GM12878 (cell line): ENCODE measurements at regions not wholly inside any gene's neighbourhood (a gene's known extent, or its start where the extent isn't known, plus 50 kb on each side); places are given as distances from the start of the nearest gene placed in this dataset.

ENCODE experiments used
- ATAC-seq: fragments of 200-7000 bp; cut with Tn5 transposase; 3 replicates; pipeline ENCODE4 v1.9.1; 2020; ENCODE audit warnings: mild to moderate bottlenecking, moderate library complexity
- BruUV-seq: library from RNA; stranded (reverse); fragments of 400-500 nt; replicated peaks from 2 replicates; lab custom pipeline; 2021; lab: Mats Ljungman, UMichigan
- CTCF ChIA-PET: fragments of 300-600 bp; sonication (Branson Sonifier 250); formaldehyde crosslinking; extraction: SDS; loops from one replicate; lab custom pipeline; 2021; ENCODE audit warnings: inconsistent platforms; lab: Yijun Ruan, JAX
- POLR2A ChIA-PET: fragments of 350-600 bp; formaldehyde crosslinking; extraction: SDS; loops from one replicate; lab custom pipeline; 2021; ENCODE audit warnings: inconsistent platforms; lab: Charles Lee
- RAD21 ChIA-PET: fragments of 300-600 bp; sonication (Branson Sonifier 250); formaldehyde crosslinking; loops from one replicate; lab custom pipeline; 2023; ENCODE audit warnings: antibody characterized with exemption; ENCODE audit not compliant: unreplicated experiment; lab: Charles Lee
- SMC1A ChIA-PET: fragments of 300-600 bp; sonication (Branson Sonifier 250); formaldehyde crosslinking; loops from one replicate; lab custom pipeline; 2023; ENCODE audit not compliant: unreplicated experiment, uncharacterized antibody; lab: Charles Lee
- DNase-seq: peaks from one replicate; pipeline ENCODE4 v3.0.0-alpha.2; 2011; ENCODE audit warnings: low read depth, low spot score
- FAIRE-seq: peaks from 3 replicates; lab custom pipeline; 2011; peaks lifted over from hg19 to GRCh38; lab: Jason Lieb, UNC
- H2AFZ ChIP-seq: 2 replicates; pipeline ENCODE4 v1.6.0; 2011; ENCODE audit warnings: low read depth, low read length, control low read depth; ENCODE audit not compliant: control insufficient read depth
- H3K27ac ChIP-seq: 2 replicates; pipeline ENCODE4 v1.5.1; 2011; ENCODE audit warnings: control low read depth; ENCODE audit not compliant: control insufficient read depth, insufficient read depth
- H3K27me3 ChIP-seq, 2 experiments: replicated peaks in 1 of 2; 2 replicates each; pipeline versions ENCODE4 v1.6.0 to v1.6.1; 2011; ENCODE audit warnings: low read length in 1 of 2; ENCODE audit not compliant: control insufficient read depth in 2 of 2, insufficient read depth in 2 of 2
- H3K36me3 ChIP-seq, 2 experiments: 2 replicates each; pipeline ENCODE4 v1.5.1; 2011; ENCODE audit warnings: low read length in 1 of 2; ENCODE audit not compliant: control insufficient read depth in 2 of 2, insufficient read depth in 2 of 2
- H3K4me1 ChIP-seq: 2 replicates; pipeline ENCODE4 v1.6.1; 2011; ENCODE audit warnings: mild to moderate bottlenecking, low read length, moderate library complexity, mixed read lengths; ENCODE audit not compliant: control insufficient read depth, insufficient read depth
- H3K4me2 ChIP-seq: 2 replicates; pipeline ENCODE4 v1.6.0; 2011; ENCODE audit warnings: control low read depth; ENCODE audit not compliant: control insufficient read depth, insufficient read depth
- H3K4me3 ChIP-seq: fragments of 200-600 bp; sonication (generic); 2 replicates; pipeline ENCODE4 v1.5.1; 2016
- H3K79me2 ChIP-seq: 2 replicates; pipeline ENCODE4 v1.6.0; 2011; ENCODE audit warnings: low read length; ENCODE audit not compliant: control insufficient read depth, insufficient read depth
- H3K9ac ChIP-seq: 2 replicates; pipeline ENCODE4 v1.8.0; 2011; ENCODE audit warnings: low read length, control low read depth, mixed read lengths; ENCODE audit not compliant: control insufficient read depth, insufficient read depth
- H3K9me3 ChIP-seq: replicated peaks from 3 replicates; pipeline ENCODE4 v1.5.1; 2011; ENCODE audit warnings: mild to moderate bottlenecking, low read length; ENCODE audit not compliant: control insufficient read depth, insufficient read depth
- H4K20me1 ChIP-seq: 2 replicates; pipeline ENCODE4 v1.6.0; 2011; ENCODE audit not compliant: control insufficient read depth, insufficient read depth
- CBX5 ChIP-seq: sonication (generic); IDR thresholded peaks from 2 replicates; pipeline ENCODE4 v1.6.1; 2016; ENCODE audit warnings: low read depth, moderate library complexity, mild to moderate bottlenecking, inconsistent platforms
- CEBPB ChIP-seq, 2 experiments: fragments of 150-350 bp in 1 of 2; IDR thresholded peaks; 2 replicates each; pipeline ENCODE4 v1.6.1; 2012 to 2014; ENCODE audit warnings: low read depth in 2 of 2, low read length in 2 of 2, borderline replicate concordance in 1 of 2, inconsistent platforms in 1 of 2
- FOXM1 ChIP-seq: IDR thresholded peaks from 2 replicates; pipeline ENCODE4 v1.6.1; 2012; ENCODE audit warnings: low read depth, mild to moderate bottlenecking, inconsistent platforms, low read length, moderate library complexity
- KDM1A ChIP-seq: fragments of 200-600 bp; sonication (generic); IDR thresholded peaks from 2 replicates; pipeline ENCODE4 v1.6.1; 2016; ENCODE audit warnings: borderline replicate concordance
- NR2C2 ChIP-seq: IDR thresholded peaks from 2 replicates; pipeline ENCODE4 v1.6.1; 2011; ENCODE audit warnings: borderline replicate concordance, low read depth; ENCODE audit not compliant: control insufficient read depth, insufficient read length
- POU2F2 ChIP-seq: IDR thresholded peaks from 3 replicates; pipeline ENCODE4 v1.6.1; 2011; ENCODE audit warnings: low read depth, mild to moderate bottlenecking, low read length, borderline replicate concordance
- SIX5 ChIP-seq: IDR thresholded peaks from 2 replicates; pipeline ENCODE4 v1.6.1; 2011; ENCODE audit warnings: mild to moderate bottlenecking, low read depth, low read length, moderate library complexity; ENCODE audit not compliant: severe bottlenecking
- SREBF2 ChIP-seq: IDR thresholded peaks from 2 replicates; pipeline ENCODE4 v1.6.1; 2012; ENCODE audit warnings: mild to moderate bottlenecking, low read length
- WGBS: methylation state at CpG from one replicate; pipeline ENCODE4 v1.1.6; 2016; ENCODE audit warnings: low lambda C conversion rate; ENCODE audit not compliant: insufficient replicate concordance, insufficient coverage; ENCODE audit errors: missing lambda C conversion rate; 5-methylcytosine and 5-hydroxymethylcytosine counted together
- in situ Hi-C: fragments of 300-500 bp; cut with MboI; formaldehyde crosslinking; loops from 9 replicates; pipeline ENCODE4 v1.14.3; 2018; ENCODE audit warnings: mixed read lengths
- intact Hi-C: fragments of 100-400 bp; cut with micrococcal nuclease; formaldehyde crosslinking; loops from one replicate; pipeline ENCODE4 v1.14.2; 2022; ENCODE audit not compliant: unreplicated experiment
- TF ChIP-seq, protein P1 (sequence below): IDR thresholded peaks from 2 replicates; pipeline ENCODE4 v1.6.1; 2011; ENCODE audit warnings: borderline replicate concordance, low read depth, mild to moderate bottlenecking, moderate library complexity, low read length; ENCODE audit not compliant: insufficient read depth, poor library complexity, severe bottlenecking

DNA sequence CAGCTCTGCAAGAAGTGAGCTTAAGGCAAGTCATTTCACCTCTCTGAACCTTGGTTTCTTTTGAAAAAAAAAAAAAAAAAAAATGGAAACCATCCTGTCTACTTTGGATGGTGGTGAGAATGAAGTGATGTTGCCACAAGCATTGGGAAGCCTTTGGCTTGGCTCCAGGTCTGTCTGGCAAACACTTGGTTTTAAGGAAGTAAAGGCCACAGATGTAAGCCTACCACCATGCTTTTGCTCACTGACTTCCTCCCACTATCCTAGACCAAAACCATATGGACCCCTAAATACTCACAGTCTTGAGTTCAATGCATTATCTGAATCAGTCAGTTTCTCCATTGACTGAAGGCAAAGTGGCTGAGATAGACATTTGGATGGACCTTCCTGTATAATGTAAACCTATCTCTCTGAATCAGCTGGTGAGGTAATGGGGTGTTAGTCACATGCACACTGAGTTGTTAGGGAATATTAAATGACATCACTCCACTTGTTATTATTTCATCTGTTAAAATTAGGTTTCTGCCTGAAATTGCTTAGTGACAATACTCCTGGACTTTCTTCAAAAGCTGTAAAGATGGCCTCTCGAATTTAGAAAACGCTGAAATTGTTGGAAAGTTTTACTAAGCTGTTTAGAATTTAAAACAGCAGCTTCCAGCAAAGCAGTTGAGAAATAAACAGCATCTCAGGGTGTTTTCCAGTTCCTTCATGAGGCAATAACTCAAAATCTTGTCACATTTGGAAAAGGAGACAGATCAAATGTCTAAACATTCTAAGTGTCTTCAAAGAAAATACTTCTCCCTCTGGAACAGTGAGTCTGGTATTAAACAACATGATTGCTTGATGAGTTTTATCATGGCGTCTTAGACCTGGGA lies 833.5 kb downstream of the DHX35 start:
- Histone ChIP-seq H3K27me3 (no peaks in the 10 kb centered on the region), H4K20me1 (no peaks in the 10 kb centered on the region), H3K9me3 (no peaks in the 10 kb centered on the region; the same call in 1 of the 3 replicates)
- in situ Hi-C loops: no loop called here
- no peak for FAIRE-seq
- TF ChIP-seq CBX5 (no peak), SIX5 (no peak), SREBF2 (no peak), KDM1A (no peak), FOXM1 (no peak), NR2C2 (no peak), CEBPB (IDR thresholded peaks at IDR 0.05; ENCODE audit: borderline replicate concordance in 1 of 2, low read depth in 2 of 2, low read length in 2 of 2) (no peak), POU2F2 (no peak)
- TF ChIP-seq, protein P1, sequence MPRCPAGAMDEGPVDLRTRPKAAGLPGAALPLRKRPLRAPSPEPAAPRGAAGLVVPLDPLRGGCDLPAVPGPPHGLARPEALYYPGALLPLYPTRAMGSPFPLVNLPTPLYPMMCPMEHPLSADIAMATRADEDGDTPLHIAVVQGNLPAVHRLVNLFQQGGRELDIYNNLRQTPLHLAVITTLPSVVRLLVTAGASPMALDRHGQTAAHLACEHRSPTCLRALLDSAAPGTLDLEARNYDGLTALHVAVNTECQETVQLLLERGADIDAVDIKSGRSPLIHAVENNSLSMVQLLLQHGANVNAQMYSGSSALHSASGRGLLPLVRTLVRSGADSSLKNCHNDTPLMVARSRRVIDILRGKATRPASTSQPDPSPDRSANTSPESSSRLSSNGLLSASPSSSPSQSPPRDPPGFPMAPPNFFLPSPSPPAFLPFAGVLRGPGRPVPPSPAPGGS: no peak
- TF ChIP-seq, all 136 proteins: peak for 0
- H3K9ac ChIP-seq: no peak overlapping the region
- ChIA-PET CTCF (interaction anchor here (3.1 kb wide), 1 partner anchor 78 kb away, joined by 9 read pairs; no protein-coding TSS in a partner anchor), RAD21 (interaction anchor here (0.7 to 1.3 kb wide), 2 partner anchors 70 to 78 kb away, joined by 3 to 5 read pairs; no protein-coding TSS in a partner anchor), POLR2A (interaction anchor here (0.6 to 1.1 kb wide), 4 partner anchors 10 to 520 kb away, joined by 4 to 6 read pairs (median 4); no protein-coding TSS in a partner anchor), SMC1A (interaction anchor here (0.6 to 2.3 kb wide), 6 partner anchors 10 to 208 kb away, joined by 3 to 6 read pairs (median 3); no protein-coding TSS in a partner anchor)
- intact Hi-C loops: no loop called here
- no peaks in the 10 kb centered on the region for H3K4me1 ChIP-seq
- no peak overlapping the region for H2AFZ ChIP-seq
- BruUV-seq: no TSS peak
- no peak overlapping the region for H3K4me3 ChIP-seq
- H3K79me2 ChIP-seq: no peaks in the 10 kb centered on the region
- 10% methylated on average over 3 of the region's 3 CpGs for WGBS
- no peak for DNase-seq
- no peaks in the 10 kb centered on the region for H3K36me3 ChIP-seq
- no peak for ATAC-seq
- H3K27ac ChIP-seq: no peak overlapping the region
- no peak overlapping the region for H3K4me2 ChIP-seq
